ENCODE measurements at regions not wholly inside any gene's neighbourhood (a gene's known extent, or its start where the extent isn't known, plus 50 kb on each side); places are given as distances from the start of the nearest gene placed in this dataset.

- Histone ChIP-seq H3K36me3 (no peaks in the 10 kb centered on the region), H3K4me3 (no peak overlapping the region), H3K9ac (no peak overlapping the region), H3K27me3 (no peaks in the 10 kb centered on the region), H3K4me2 (no peak overlapping the region), H3K4me1 (no peaks in the 10 kb centered on the region), H4K20me1 (no peaks in the 10 kb centered on the region), H3K27ac (no peak overlapping the region), H3K9me3 (peaks cover 7% of the 10 kb centered on the region; the same call in 1 of the 2 replicates)
- TF ChIP-seq Cebpa-rat (IDR thresholded peaks at IDR 0.05): no peak
These were observed 134.6 kb upstream of the TP63 start for GRCh38 chr3:189496375-189497138.

- H3K27me3 ChIP-seq: no peaks in the 10 kb centered on the region
- TF ChIP-seq Cebpa-rat (IDR thresholded peaks at IDR 0.05): no peak
- no peak overlapping the region for H3K4me2 ChIP-seq
- H4K20me1 ChIP-seq: no peaks in the 10 kb centered on the region
- no peak overlapping the region for H3K27ac ChIP-seq
- no peaks in the 10 kb centered on the region for H3K4me1 ChIP-seq
- H3K36me3 ChIP-seq: no peaks in the 10 kb centered on the region
- H3K9me3 ChIP-seq: peaks cover 7% of the 10 kb centered on the region; the same call in 1 of the 2 replicates
- no peak overlapping the region for H3K9ac ChIP-seq
- no peak overlapping the region for H3K4me3 ChIP-seq
These were observed 132.0 kb upstream of the TP63 start for GRCh38 chr3:189498995-189499704.

GRCh38 chr3:189500299-189500698, 130.9 kb upstream of the TP63 start:
- Histone ChIP-seq H3K9ac (no peak overlapping the region), H3K4me1 (no peaks in the 10 kb centered on the region), H3K9me3 (peaks cover 7% of the 10 kb centered on the region; the same call in 1 of the 2 replicates), H3K27ac (no peak overlapping the region), H3K36me3 (no peaks in the 10 kb centered on the region), H3K4me2 (no peak overlapping the region), H3K4me3 (no peak overlapping the region), H3K27me3 (no peaks in the 10 kb centered on the region), H4K20me1 (no peaks in the 10 kb centered on the region)
- no peak for TF ChIP-seq Cebpa-rat (IDR thresholded peaks at IDR 0.05)

- peak; percentile 10; the same call in 1 of the 2 replicates for TF ChIP-seq Cebpa-rat (IDR thresholded peaks at IDR 0.05)
- Histone ChIP-seq H3K27me3 (no peaks in the 10 kb centered on the region), H3K4me1 (no peaks in the 10 kb centered on the region), H3K4me3 (no peak overlapping the region), H4K20me1 (no peaks in the 10 kb centered on the region), H3K9ac (no peak overlapping the region), H3K27ac (no peak overlapping the region; the same call in 1 of the 2 replicates), H3K9me3 (peaks cover 7% of the 10 kb centered on the region; the same call in 1 of the 2 replicates), H3K36me3 (no peaks in the 10 kb centered on the region), H3K4me2 (no peak overlapping the region)
These were observed 130.2 kb upstream of the TP63 start for GRCh38 chr3:189500798-189501495.

- Histone ChIP-seq H3K9ac (no peak overlapping the region), H3K4me2 (no peak overlapping the region), H3K4me3 (no peak overlapping the region), H3K4me1 (no peaks in the 10 kb centered on the region), H3K27me3 (no peaks in the 10 kb centered on the region), H3K36me3 (no peaks in the 10 kb centered on the region), H3K9me3 (peaks cover 7% of the 10 kb centered on the region; the same call in 1 of the 2 replicates), H4K20me1 (no peaks in the 10 kb centered on the region), H3K27ac (no peak overlapping the region)
- no peak for TF ChIP-seq Cebpa-rat (IDR thresholded peaks at IDR 0.05)
These were observed 128.9 kb upstream of the TP63 start for GRCh38 chr3:189502256-189502655.

GRCh38 chr3:189502676-189503257, 128.4 kb upstream of the TP63 start:
- H3K36me3 ChIP-seq: no peaks in the 10 kb centered on the region
- H3K4me1 ChIP-seq: no peaks in the 10 kb centered on the region
- H3K4me2 ChIP-seq: no peak overlapping the region
- no peaks in the 10 kb centered on the region for H3K27me3 ChIP-seq
- no peak overlapping the region for H3K27ac ChIP-seq
- no peak overlapping the region for H3K4me3 ChIP-seq
- H3K9ac ChIP-seq: no peak overlapping the region
- TF ChIP-seq Cebpa-rat (IDR thresholded peaks at IDR 0.05): no peak
- no peaks in the 10 kb centered on the region for H4K20me1 ChIP-seq
- H3K9me3 ChIP-seq: peaks cover 7% of the 10 kb centered on the region; the same call in 1 of the 2 replicates

GRCh38 chr3:189507856-189508255, 123.3 kb upstream of the TP63 start:
- Histone ChIP-seq H3K9me3 (no peaks in the 10 kb centered on the region), H3K36me3 (no peaks in the 10 kb centered on the region), H3K27me3 (no peaks in the 10 kb centered on the region), H3K4me3 (no peak overlapping the region), H3K9ac (no peak overlapping the region), H3K4me2 (no peak overlapping the region), H3K27ac (no peak overlapping the region), H4K20me1 (no peaks in the 10 kb centered on the region), H3K4me1 (no peaks in the 10 kb centered on the region)
- no peak for TF ChIP-seq Cebpa-rat (IDR thresholded peaks at IDR 0.05)

- no peak overlapping the region for H3K9ac ChIP-seq
- no peak for TF ChIP-seq Cebpa-rat (IDR thresholded peaks at IDR 0.05)
- H3K4me2 ChIP-seq: no peak overlapping the region
- H4K20me1 ChIP-seq: no peaks in the 10 kb centered on the region
- H3K4me3 ChIP-seq: no peak overlapping the region
- no peaks in the 10 kb centered on the region for H3K4me1 ChIP-seq
- no peaks in the 10 kb centered on the region for H3K36me3 ChIP-seq
- H3K9me3 ChIP-seq: no peaks in the 10 kb centered on the region
- no peaks in the 10 kb centered on the region for H3K27me3 ChIP-seq
- H3K27ac ChIP-seq: no peak overlapping the region
These were observed 122.2 kb upstream of the TP63 start for GRCh38 chr3:189508784-189509501.

GRCh38 chr3:189512039-189512438, 119.2 kb upstream of the TP63 start:
- Histone ChIP-seq H4K20me1 (no peaks in the 10 kb centered on the region), H3K36me3 (no peaks in the 10 kb centered on the region), H3K4me2 (no peak overlapping the region), H3K9me3 (peaks cover 2% of the 10 kb centered on the region), H3K4me1 (no peaks in the 10 kb centered on the region), H3K27me3 (no peaks in the 10 kb centered on the region), H3K9ac (no peak overlapping the region), H3K4me3 (no peak overlapping the region), H3K27ac (no peak overlapping the region)
- no peak for TF ChIP-seq Cebpa-rat (IDR thresholded peaks at IDR 0.05)

Measured in BLaER1 (cell line).